GM23338 (cell line): ENCODE measurements at regions not wholly inside any gene's neighbourhood (a gene's known extent, or its start where the extent isn't known, plus 50 kb on each side); places are given as distances from the start of the nearest gene placed in this dataset.

ENCODE experiments used
- POLR2AphosphoS5 ChIP-seq: IDR thresholded peaks from 2 replicates; pipeline ENCODE4 v1.6.1; 2016; ENCODE audit warnings: antibody characterized with exemption, low read depth
- TF ChIP-seq, protein P1 (sequence below), 2 experiments: fragments of 200-600 bp in 1 of 2; sonication (generic) in 1 of 2; conservative IDR thresholded peaks; 2 replicates each; pipeline versions ENCODE4 v1.5.1 to v1.6.1; 2016 to 2017; ENCODE audit warnings: antibody characterized with exemption in 2 of 2, low read depth in 2 of 2, mild to moderate bottlenecking in 2 of 2, moderate library complexity in 1 of 2

DNA sequence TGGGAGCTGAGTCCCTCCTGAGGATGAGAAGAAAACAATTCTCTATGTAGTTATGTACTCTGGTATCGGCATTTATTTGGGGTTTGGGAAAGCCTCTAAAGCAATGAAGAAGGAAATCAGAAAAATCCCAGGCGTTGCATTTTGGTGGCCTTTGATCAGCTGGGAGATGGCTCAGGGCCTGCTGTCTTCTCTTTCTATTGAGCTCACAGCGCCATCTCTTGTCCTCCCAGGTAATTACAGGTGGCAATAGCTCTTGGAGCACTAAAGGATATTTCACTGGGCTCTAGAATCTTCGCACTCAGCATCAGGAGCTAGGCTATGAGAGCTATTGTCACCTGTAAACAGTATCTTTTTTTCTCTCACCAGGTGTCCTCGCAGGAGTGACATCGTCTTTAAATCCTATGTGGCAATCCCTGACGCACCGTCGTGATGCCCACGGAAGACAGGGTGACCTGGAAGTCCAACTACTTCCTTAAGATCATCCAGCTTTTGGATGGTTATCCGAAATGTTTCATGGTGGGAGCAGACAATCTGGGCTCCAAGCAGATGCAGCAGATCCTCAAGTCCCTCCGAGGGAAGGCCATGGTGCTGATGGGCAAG is 76.1 kb upstream of the PMAIP1 start:
- TF ChIP-seq, protein P1, sequence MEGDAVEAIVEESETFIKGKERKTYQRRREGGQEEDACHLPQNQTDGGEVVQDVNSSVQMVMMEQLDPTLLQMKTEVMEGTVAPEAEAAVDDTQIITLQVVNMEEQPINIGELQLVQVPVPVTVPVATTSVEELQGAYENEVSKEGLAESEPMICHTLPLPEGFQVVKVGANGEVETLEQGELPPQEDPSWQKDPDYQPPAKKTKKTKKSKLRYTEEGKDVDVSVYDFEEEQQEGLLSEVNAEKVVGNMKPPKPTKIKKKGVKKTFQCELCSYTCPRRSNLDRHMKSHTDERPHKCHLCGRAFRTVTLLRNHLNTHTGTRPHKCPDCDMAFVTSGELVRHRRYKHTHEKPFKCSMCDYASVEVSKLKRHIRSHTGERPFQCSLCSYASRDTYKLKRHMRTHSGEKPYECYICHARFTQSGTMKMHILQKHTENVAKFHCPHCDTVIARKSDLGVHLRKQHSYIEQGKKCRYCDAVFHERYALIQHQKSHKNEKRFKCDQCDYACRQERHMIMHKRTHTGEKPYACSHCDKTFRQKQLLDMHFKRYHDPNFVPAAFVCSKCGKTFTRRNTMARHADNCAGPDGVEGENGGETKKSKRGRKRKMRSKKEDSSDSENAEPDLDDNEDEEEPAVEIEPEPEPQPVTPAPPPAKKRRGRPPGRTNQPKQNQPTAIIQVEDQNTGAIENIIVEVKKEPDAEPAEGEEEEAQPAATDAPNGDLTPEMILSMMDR (conservative IDR thresholded peaks at IDR 0.05; ENCODE audit: low read depth in 2 of 2): peak; percentile 95
- TF ChIP-seq POLR2AphosphoS5: no peak
